ENCODE measurements at regions not wholly inside any gene's neighbourhood (a gene's known extent, or its start where the extent isn't known, plus 50 kb on each side); places are given as distances from the start of the nearest gene placed in this dataset.

GRCh38 chr20:56870271-56870670 lies 241.2 kb downstream of the TFAP2C start:
- TF ChIP-seq CTCF (IDR thresholded peaks at IDR 0.05; ENCODE audit: poor library complexity) (no peak), EZH2 (IDR thresholded peaks at IDR 0.05; ENCODE audit: borderline replicate concordance) (no peak), EZH2phosphoT487 (IDR thresholded peaks at IDR 0.05; ENCODE audit: low read depth, severe bottlenecking, unreplicated experiment) (no peak)
